ENCODE measurements at regions not wholly inside any gene's neighbourhood (a gene's known extent, or its start where the extent isn't known, plus 50 kb on each side); places are given as distances from the start of the nearest gene placed in this dataset.
"Not testable (repeated sequence)": the region's sequence is repeated elsewhere in the genome, so short reads cannot be mapped to it uniquely, and the experiment has no call there.

DNA sequence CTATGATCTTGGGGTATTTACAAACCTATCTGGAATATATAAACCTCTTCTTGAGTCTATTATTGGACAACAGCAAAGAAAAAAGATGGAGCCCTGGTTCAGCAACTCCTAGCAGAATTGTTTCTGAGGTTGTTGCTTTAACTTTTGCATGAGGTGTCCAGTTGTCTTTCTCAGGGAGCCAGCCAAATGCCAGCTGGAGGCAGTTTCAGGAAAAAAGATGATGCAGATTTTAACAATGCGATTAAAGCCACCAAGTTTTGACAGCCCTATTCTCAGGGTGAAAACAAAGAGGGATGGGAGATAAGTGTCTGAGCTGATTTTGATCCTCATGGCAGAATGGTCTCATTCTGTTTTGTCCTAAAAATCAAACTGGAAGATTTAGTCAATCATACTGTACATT lies 181.6 kb upstream of the RASGRP1 start:
- no peak for DNase-seq

- no peak for DNase-seq
Measured at GRCh38 chr15:38748710-38749109, 184.1 kb upstream of the RASGRP1 start.

DNA sequence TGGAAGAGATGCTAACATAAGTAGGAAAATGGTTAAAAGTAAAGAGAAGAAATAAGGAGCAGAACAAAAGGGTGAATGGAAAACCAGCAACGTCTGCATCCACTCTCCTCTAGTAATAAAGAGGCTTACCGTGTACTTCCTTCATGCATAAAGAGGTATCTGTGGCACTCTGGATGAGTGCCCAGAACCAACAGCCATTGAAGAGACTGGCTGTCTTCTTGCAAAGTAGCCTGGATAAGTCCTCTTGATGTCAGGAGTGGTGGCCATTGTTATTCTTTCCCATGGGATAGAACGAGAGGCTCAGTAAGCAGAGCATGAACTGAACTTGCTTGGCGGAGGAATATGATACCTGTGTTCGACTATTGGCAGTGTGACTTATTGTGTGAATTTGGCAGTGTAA lies 186.2 kb upstream of the RASGRP1 start:
- no peak for DNase-seq

GRCh38 chr15:38755718-38756117 lies 191.1 kb upstream of the RASGRP1 start:
- no peak for DNase-seq

- DNase-seq: no peak
Measured at GRCh38 chr15:38756441-38756840, 191.8 kb upstream of the RASGRP1 start.

- DNase-seq: no peak
Measured at GRCh38 chr15:38758043-38758442, 193.4 kb upstream of the RASGRP1 start.

DNA sequence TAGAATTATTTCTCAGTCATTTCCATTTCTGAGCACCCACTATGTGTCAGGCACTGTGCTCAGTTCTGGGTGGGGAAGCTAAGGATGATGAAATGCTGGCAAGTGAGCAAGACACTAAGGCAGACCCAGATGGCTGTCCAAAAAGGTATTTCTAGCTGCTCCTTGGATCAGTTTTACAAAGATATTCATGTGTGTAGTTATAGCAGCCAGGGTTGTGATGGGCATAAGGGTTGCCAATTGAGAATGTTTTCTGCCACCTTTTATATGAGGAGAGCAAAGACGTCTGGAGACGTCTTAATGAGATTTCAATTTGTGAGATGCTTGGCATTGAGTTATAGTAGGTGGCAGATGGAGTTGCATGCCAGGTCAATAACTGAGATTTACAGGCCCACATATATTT lies 197.1 kb upstream of the RASGRP1 start:
- DNase-seq: no peak

DNA sequence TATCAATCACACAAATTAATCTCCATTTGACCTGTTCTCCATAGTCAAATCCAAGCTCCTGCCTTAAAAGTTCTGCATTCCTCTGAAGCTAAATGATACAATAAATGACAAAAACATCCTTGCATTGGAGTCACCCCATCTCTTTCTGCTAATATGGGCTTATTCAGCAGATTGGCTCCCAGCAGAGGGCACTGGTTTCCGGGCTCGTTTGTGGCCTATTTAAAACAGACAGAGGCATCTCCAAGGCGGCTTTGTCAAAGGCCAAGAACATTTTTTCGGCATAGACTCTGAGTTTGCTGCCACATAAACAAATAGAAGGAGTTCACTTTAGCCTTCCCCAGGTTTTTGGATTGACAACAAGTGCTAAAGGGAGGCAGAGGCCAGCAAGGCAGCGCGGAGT lies 204.4 kb upstream of the RASGRP1 start:
- no peak for DNase-seq

GRCh38 chr15:38769492-38769891 lies 204.9 kb upstream of the RASGRP1 start:
- DNase-seq: no peak

DNA sequence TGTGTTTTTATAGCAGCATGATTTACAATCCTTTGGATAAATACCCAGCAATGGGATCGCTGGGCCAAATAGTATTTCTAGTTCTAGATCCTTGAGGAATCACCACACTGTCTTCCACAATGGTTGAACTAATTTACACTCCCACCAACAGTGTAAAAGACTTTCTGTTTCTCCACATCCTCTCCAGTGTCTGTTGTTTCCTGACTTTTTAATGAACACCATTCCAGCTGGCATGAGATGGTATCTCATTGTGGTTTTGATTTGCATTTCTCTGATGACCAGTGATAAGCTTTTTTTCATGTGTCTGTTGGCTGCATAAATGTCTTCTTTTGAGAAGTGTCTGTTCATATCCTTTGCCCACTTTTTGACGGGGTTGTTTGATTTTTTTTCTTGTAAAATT lies 209.5 kb upstream of the RASGRP1 start:
- DNase-seq: not testable (repeated sequence)

DNA sequence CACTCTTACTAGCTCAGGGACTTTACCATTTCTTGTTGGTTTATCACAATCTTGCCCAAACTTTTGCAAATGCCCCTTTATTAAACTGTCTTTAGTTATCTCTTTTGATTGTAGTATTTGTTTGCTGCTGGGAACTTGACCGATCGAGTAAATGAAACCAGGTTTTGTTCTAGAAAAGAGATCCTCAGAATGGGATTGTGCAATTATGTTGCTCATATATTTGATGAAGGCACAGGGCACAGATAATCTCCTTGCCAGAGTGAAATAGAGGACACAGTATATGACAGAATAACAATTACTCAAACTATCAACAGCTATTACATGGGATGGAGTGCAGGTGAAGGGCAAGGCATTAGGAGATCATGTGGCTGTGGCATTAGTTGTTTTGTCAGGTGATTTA lies 216.6 kb upstream of the RASGRP1 start:
- no peak for DNase-seq

GRCh38 chr15:38782156-38782555 lies 217.5 kb upstream of the RASGRP1 start:
- DNase-seq: no peak

DNA sequence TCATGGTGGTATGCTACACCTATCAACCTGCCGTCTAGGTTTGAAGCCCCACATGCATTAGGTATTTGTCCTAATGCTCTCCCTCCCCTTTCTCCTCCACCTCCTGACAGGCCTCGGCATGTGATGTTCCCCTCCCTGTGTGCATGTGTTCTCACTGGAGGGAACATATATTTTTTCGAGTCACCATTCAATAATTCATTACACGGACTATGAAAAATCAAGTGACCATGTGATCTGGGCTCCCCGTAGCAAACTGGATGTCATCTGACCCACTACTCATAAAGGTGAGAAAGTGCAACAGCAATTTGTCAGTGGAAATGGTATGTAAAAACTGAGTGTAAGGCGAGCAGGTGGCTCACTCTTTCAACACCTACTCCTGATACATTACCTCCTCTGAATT lies 224.3 kb upstream of the RASGRP1 start:
- DNase-seq: no peak

- no peak for DNase-seq
Measured at GRCh38 chr15:38789566-38789965, 225.0 kb upstream of the RASGRP1 start.

- no peak for DNase-seq
Measured at GRCh38 chr15:38793206-38793810, 228.7 kb upstream of the RASGRP1 start.

DNA sequence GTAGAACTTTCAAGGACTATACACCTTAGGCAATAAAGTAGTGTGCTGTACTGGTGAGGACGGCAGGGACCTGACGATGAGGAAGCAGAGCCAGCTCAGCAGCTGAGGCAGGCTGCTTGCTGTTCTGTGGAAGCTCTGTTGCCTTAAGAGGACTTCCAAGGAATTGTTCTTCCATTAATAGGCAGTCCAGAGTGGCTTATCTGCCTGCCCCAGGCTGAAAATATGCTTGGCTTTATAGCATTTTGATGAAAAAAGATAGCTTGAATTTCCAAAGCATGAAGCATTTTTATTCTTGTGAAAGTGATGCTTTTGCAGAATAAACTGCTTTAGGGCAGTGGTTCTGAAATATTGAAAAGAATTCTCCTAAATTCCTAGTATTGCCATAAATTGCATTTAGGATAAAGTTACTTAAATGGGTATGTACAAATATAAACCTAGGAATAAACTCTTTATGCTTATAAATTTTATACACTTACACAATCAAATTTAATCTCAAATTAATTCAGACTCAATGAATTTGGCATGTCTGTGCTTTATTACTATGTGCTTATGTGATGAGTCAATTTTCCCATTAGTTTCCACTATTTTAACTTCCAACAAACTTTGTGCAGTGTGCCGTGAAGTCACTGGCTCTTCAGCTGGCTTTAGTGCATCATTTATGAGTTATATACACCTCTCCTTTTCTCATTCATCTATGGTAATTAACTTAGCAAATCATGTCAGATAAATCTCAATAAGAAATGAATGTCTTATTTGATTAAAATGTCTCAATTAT lies 231.0 kb upstream of the RASGRP1 start:
- DNase-seq: no peak

DNA sequence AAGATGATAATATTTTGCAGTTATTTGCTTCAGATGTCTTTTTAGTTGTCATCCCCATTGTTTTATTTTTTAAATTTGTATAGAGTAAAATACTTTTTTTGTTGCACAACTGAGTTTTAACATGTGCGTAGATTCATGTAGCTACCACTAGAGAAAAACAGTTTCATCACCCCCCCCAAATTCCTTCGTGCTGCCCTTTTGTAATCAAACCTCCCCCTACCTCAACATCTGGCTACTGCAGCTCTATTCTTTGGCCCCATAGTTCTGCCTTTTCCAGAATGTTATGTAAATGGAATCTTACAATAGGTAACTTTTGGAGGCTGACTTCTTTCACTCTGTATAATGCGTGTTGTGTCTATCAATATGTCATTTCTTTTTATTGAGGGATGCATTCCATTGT lies 232.0 kb upstream of the RASGRP1 start:
- no peak for DNase-seq

DNA sequence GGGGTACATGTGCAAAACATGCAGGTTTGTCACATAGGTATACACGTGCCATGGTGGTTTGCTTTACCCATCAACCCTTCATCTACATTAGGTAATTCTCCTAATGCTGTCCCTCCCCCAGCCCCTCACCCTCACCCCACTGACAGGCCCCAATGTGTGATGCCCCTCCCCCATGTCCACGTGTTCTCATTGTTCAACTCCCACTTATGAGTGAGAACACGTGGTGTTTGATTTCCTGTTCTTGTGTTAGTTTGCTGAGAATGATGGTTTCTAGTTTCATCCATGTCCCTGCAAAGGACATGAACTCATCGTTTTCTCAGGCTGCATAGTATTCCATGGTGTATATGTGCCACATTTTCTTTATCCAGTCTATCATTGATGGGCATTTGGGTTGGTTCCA lies 232.9 kb upstream of the RASGRP1 start:
- not testable (repeated sequence) for DNase-seq

DNA sequence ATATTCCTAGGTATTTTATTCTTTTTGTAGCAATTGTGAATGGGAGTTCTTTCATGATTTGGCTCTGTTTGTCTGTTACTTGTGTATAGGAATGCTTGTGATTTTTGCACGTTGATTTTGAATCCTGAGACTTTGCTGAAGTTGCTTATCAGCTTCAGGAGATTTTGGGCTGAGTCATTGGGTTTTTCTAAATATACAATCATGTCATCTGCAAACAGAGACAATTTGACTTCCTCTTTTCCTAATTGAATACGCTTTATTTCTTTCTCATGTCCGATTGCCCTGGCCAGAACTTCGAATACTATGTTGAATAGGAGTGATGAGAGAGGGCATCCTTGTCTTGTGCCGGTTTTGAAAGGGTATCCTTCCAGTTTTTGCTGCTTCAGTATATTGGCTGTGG lies 234.6 kb upstream of the RASGRP1 start:
- DNase-seq: not testable (repeated sequence)

GRCh38 chr15:38809621-38810020 lies 245.0 kb upstream of the RASGRP1 start:
- no peak for DNase-seq

GRCh38 chr15:38810686-38811085 lies 246.1 kb upstream of the RASGRP1 start:
- no peak for DNase-seq

DNA sequence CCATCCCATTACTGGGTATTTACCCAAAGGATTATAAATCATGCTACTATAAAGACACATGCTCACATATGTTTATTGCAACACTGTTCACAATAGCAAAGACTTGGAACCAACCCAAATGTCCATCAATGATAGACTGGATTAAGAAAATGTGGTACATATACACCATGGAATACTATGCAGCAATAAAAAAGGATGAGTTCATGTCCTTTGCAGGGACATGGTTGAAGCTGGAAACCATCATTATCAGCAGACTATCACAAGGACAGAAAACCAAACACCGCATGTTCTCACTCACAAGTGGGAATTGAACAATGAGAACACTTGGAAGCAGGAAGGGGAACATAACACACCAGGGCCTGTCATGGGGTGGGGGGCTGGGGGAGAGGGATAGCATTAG lies 249.6 kb upstream of the RASGRP1 start:
- DNase-seq: not testable (repeated sequence)

DNA sequence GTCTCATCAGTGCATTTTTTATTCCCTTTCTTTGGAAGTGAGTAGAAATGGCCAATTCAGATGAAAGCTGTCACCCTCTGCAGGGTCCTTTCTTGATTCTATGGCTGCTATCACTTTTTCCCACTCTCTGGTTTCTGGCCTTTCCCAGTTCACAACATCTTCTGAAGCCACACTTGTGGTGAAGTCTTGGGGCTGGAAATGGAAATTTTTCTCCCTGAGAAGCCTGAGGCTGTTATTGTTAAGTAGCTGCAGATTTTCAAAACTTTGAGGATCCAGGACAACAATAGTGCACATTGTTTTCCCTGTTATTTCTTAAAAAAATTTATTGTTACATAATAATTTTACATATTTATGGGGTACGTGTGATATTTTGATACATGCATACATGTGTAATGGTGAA lies 250.3 kb upstream of the RASGRP1 start:
- no peak for DNase-seq

GRCh38 chr15:38817427-38818156 lies 253.0 kb upstream of the RASGRP1 start:
- DNase-seq: peak; percentile 70

Measured in NK-92 treated with Interleukin-12 subunit alpha and Interleukin-12 subunit beta, amount 100 ng/mL, for 24 hours (cell line).